HEK293 (cell line): ENCODE measurements at regions not wholly inside any gene's neighbourhood (a gene's known extent, or its start where the extent isn't known, plus 50 kb on each side); places are given as distances from the start of the nearest gene placed in this dataset.

ENCODE experiments used
- CTCF ChIP-seq: fragments of 450-650 bp; formaldehyde crosslinking; IDR thresholded peaks from 2 replicates; pipeline ENCODE4 v1.5.1; 2016; ENCODE audit warnings: missing biosample characterization, missing genetic modification characterization
- YY1 ChIP-seq: fragments of 450-650 bp; formaldehyde crosslinking; IDR thresholded peaks from 2 replicates; pipeline ENCODE4 v1.5.1; 2018; ENCODE audit warnings: missing biosample characterization, missing genetic modification characterization
- ZNF274 ChIP-seq, 2 experiments: fragments of 200-500 bp in 1 of 2; fragments of 450-650 bp in 1 of 2; sonication (Bioruptor generic) in 1 of 2; formaldehyde crosslinking in 1 of 2; IDR thresholded peaks; 2 replicates each; pipeline versions ENCODE4 v1.5.1 to v1.6.1; 2014 to 2016; ENCODE audit warnings: borderline replicate concordance in 1 of 2, inconsistent platforms in 1 of 2, low read length in 1 of 2, missing biosample characterization in 1 of 2, missing genetic modification characterization in 1 of 2
- ZNF311 ChIP-seq: fragments of 450-650 bp; formaldehyde crosslinking; IDR thresholded peaks from 2 replicates; pipeline ENCODE4 v1.5.1; 2017; ENCODE audit warnings: missing biosample characterization, missing genetic modification characterization, borderline replicate concordance
- ZNF830 ChIP-seq: fragments of 450-650 bp; IDR thresholded peaks from 2 replicates; pipeline ENCODE4 v1.5.0; 2018; ENCODE audit warnings: missing biosample characterization, missing genetic modification characterization, low read depth, mild to moderate bottlenecking, moderate library complexity

GRCh38 chr18:70523792-70524182 lies 234.9 kb downstream of the SOCS6 start:
- TF ChIP-seq ZNF274 (IDR thresholded peaks at IDR 0.05; ENCODE audit: low read length) (no peak), ZNF274 (tag by site-specific recombination; IDR thresholded peaks at IDR 0.05; ENCODE audit: borderline replicate concordance) (no peak), ZNF311 (no peak), YY1 (tag by site-specific recombination) (no peak), CTCF (tag by site-specific recombination) (no peak), ZNF830 (tag by site-specific recombination) (no peak)
